ENCODE measurements at regions not wholly inside any gene's neighbourhood (a gene's known extent, or its start where the extent isn't known, plus 50 kb on each side); places are given as distances from the start of the nearest gene placed in this dataset.
"Not testable (repeated sequence)": the region's sequence is repeated elsewhere in the genome, so short reads cannot be mapped to it uniquely, and the experiment has no call there.

- intact Hi-C loops (cut with DNase I) = no loop called here
- no peak for DNase-seq
These were observed 177.8 kb upstream of the SFSWAP start for GRCh38 chr12:131533139-131533538.

GRCh38 chr12:131535779-131536178 is 175.1 kb upstream of the SFSWAP start:
- no peak for DNase-seq
- intact Hi-C loops (cut with DNase I) = no loop called here

- DNase-seq = no peak
- intact Hi-C loops (cut with DNase I) = no loop called here
These were observed 174.6 kb upstream of the SFSWAP start for GRCh38 chr12:131536337-131536736.

GRCh38 chr12:131536766-131537165 is 174.1 kb upstream of the SFSWAP start:
- intact Hi-C loops (cut with DNase I) = no loop called here

GRCh38 chr12:131537267-131537958 is 173.5 kb upstream of the SFSWAP start:
- DNase-seq = no peak
- intact Hi-C loops (cut with DNase I) = no loop called here

More at GRCh38 chr12:131536766-131537165, 174.1 kb upstream of the SFSWAP start:
- DNase-seq = no peak

- intact Hi-C loops (cut with DNase I) = no loop called here
These were observed 171.5 kb upstream of the SFSWAP start for GRCh38 chr12:131539381-131539780.

GRCh38 chr12:131540138-131540623 is 170.7 kb upstream of the SFSWAP start:
- intact Hi-C loops (cut with DNase I) = no loop called here
- DNase-seq = no peak

More at GRCh38 chr12:131539381-131539780, 171.5 kb upstream of the SFSWAP start:
- no peak for DNase-seq

- DNase-seq; intact Hi-C loops (cut with DNase I): not testable (repeated sequence)
These were observed 169.4 kb upstream of the SFSWAP start for GRCh38 chr12:131541512-131541911.

- intact Hi-C loops (cut with DNase I) = no loop called here
- no peak for DNase-seq
These were observed 168.5 kb upstream of the SFSWAP start for GRCh38 chr12:131542351-131542750.

- no peak for DNase-seq
- intact Hi-C loops (cut with DNase I) = no loop called here
These were observed 167.8 kb upstream of the SFSWAP start for GRCh38 chr12:131543040-131543439.

- peak in 12 of 42 donors; percentile 7 to 55 (median 25) for DNase-seq
- intact Hi-C loops (cut with DNase I) = no loop called here
These were observed 163.3 kb upstream of the SFSWAP start for GRCh38 chr12:131547555-131547954.

- DNase-seq = no peak
- intact Hi-C loops (cut with DNase I) = no loop called here
These were observed 160.8 kb upstream of the SFSWAP start for GRCh38 chr12:131550121-131550520.

- intact Hi-C loops (cut with DNase I) = no loop called here
- no peak for DNase-seq
These were observed 159.0 kb upstream of the SFSWAP start for GRCh38 chr12:131551675-131552491.

GRCh38 chr12:131552492-131552863 is 158.4 kb upstream of the SFSWAP start:
- DNase-seq = no peak
- intact Hi-C loops (cut with DNase I) = no loop called here

GRCh38 chr12:131553096-131553777 is 157.7 kb upstream of the SFSWAP start:
- intact Hi-C loops (cut with DNase I) = no loop called here
- DNase-seq = no peak

GRCh38 chr12:131555197-131555846 is 155.6 kb upstream of the SFSWAP start:
- peak in 9 of 42 donors; percentile 15 to 80 (median 51) for DNase-seq
- intact Hi-C loops (cut with DNase I) = no loop called here

GRCh38 chr12:131555866-131556265 is 155.0 kb upstream of the SFSWAP start:
- intact Hi-C loops (cut with DNase I) = no loop called here
- no peak for DNase-seq

GRCh38 chr12:131557078-131557709 is 153.7 kb upstream of the SFSWAP start:
- no peak for DNase-seq
- intact Hi-C loops (cut with DNase I) = no loop called here
